HepG2 (cell line): ENCODE measurements at regions not wholly inside any gene's neighbourhood (a gene's known extent, or its start where the extent isn't known, plus 50 kb on each side); places are given as distances from the start of the nearest gene placed in this dataset.
A peak's percentile ranks its signal among the peaks of the same experiment; 100 is the strongest.

Source experiments
- ATAC-seq: fragments of 200-7000 bp; cut with Tn5 transposase; 3 replicates; pipeline ENCODE4 v1.9.1; 2020; ENCODE audit warnings: mild to moderate bottlenecking, moderate library complexity
- BruUV-seq: library from RNA; stranded (reverse); fragments of 400-500 nt; replicated peaks from 2 replicates; lab custom pipeline; 2021; lab: Mats Ljungman, UMichigan
- CTCF ChIA-PET: fragments of 300-600 bp; formaldehyde crosslinking; extraction: SDS; loops from one replicate; lab custom pipeline; 2021; ENCODE audit warnings: low total read pairs, inconsistent platforms, low intra/inter-chr PET ratio; lab: Yijun Ruan, JAX
- POLR2A ChIA-PET: fragments of 350-600 bp; sonication (Branson Sonifier 250); formaldehyde crosslinking; loops from one replicate; lab custom pipeline; 2020; ENCODE audit warnings: antibody characterized with exemption, inconsistent platforms; lab: Yijun Ruan, JAX
- DNase-seq: peaks from one replicate; pipeline ENCODE4 v3.0.0-alpha.2; 2015; ENCODE audit warnings: low spot score
- FAIRE-seq: peaks from 3 replicates; lab custom pipeline; 2011; peaks lifted over from hg19 to GRCh38; lab: Jason Lieb, UNC
- H2AFZ ChIP-seq: one replicate; pipeline ENCODE4 v1.6.1; 2011; ENCODE audit warnings: low read length, inconsistent platforms
- H3K27ac ChIP-seq: fragments of 300-600 bp; 3 replicates; pipeline ENCODE4 v1.8.0; 2011; ENCODE audit warnings: mixed run types, mild to moderate bottlenecking, mixed read lengths, low read length, inconsistent platforms; ENCODE audit not compliant: insufficient read depth; ENCODE audit errors: extremely low read length
- H3K27me3 ChIP-seq, 2 experiments: fragments of 200-600 bp in 1 of 2; 2 replicates in 1 of 2; 3 replicates in 1 of 2; pipeline versions ENCODE4 v1.6.0 to v1.8.0; 2011; ENCODE audit warnings: low read length in 2 of 2, mild to moderate bottlenecking in 2 of 2, moderate library complexity in 2 of 2, inconsistent platforms in 1 of 2; ENCODE audit not compliant: insufficient read depth in 2 of 2, control insufficient read depth in 1 of 2
- H3K36me3 ChIP-seq, 2 experiments: fragments of 200-600 bp in 1 of 2; replicated peaks in 1 of 2; 2 replicates in 1 of 2; 3 replicates in 1 of 2; pipeline versions ENCODE4 v1.5.1 to v1.8.0; 2011; ENCODE audit warnings: low read length in 2 of 2, inconsistent platforms in 1 of 2; ENCODE audit not compliant: insufficient read depth in 2 of 2, control insufficient read depth in 1 of 2
- H3K4me1 ChIP-seq: 2 replicates; pipeline ENCODE4 v1.5.1; 2012; ENCODE audit warnings: low read length, inconsistent platforms; ENCODE audit not compliant: insufficient read depth
- H3K4me2 ChIP-seq: 2 replicates; pipeline ENCODE4 v1.6.0; 2011; ENCODE audit warnings: low read depth, low read length, inconsistent platforms
- H3K4me3 ChIP-seq, 3 experiments: fragments of 200-600 bp in 1 of 3; sonication (generic), shearing (Covaris generic) in 1 of 3; replicated peaks in 1 of 3; 2 replicates each; pipeline ENCODE4 v1.5.1; 2011 to 2016; ENCODE audit warnings: low read length in 3 of 3, inconsistent platforms in 2 of 3, low read depth in 2 of 3, mild to moderate bottlenecking in 2 of 3, control low read depth in 1 of 3, mixed read lengths in 1 of 3; ENCODE audit not compliant: insufficient read depth in 1 of 3
- H3K79me2 ChIP-seq: one replicate; pipeline ENCODE4 v1.6.1; 2011; ENCODE audit warnings: low read length, inconsistent platforms; ENCODE audit not compliant: insufficient read depth
- H3K9ac ChIP-seq: 2 replicates; pipeline ENCODE4 v1.6.0; 2011; ENCODE audit warnings: mild to moderate bottlenecking, low read depth, low read length, inconsistent platforms; ENCODE audit not compliant: insufficient read depth
- H3K9me3 ChIP-seq: 2 replicates; pipeline ENCODE4 v1.5.1; 2012; ENCODE audit warnings: mild to moderate bottlenecking, low read length
- H4K20me1 ChIP-seq: 2 replicates; pipeline ENCODE4 v1.6.0; 2011; ENCODE audit warnings: inconsistent platforms, mild to moderate bottlenecking, low read length, moderate library complexity; ENCODE audit not compliant: insufficient read depth
- ATF7 ChIP-seq, 2 experiments: fragments of 450-650 bp in 1 of 2; sonication (generic) in 1 of 2; formaldehyde crosslinking in 1 of 2; IDR thresholded peaks; 2 replicates each; pipeline versions ENCODE4 v1.4.0 to v1.6.1; 2016 to 2020; ENCODE audit warnings: antibody characterized with exemption in 1 of 2, mild to moderate bottlenecking in 1 of 2, missing genetic modification reagents in 1 of 2
- BCL6 ChIP-seq: IDR thresholded peaks from 2 replicates; pipeline ENCODE4 v1.6.1; 2016; ENCODE audit warnings: missing genetic modification reagents, missing compliant biosample characterization
- CEBPB ChIP-seq: IDR thresholded peaks from 2 replicates; pipeline ENCODE4 v1.6.1; 2011; ENCODE audit warnings: low read depth, low read length, improper control_type of control experiment, borderline replicate concordance
- DR1 ChIP-seq: sonication (generic); formaldehyde crosslinking; IDR thresholded peaks from 2 replicates; pipeline ENCODE4 v1.8.0; 2021; ENCODE audit warnings: mild to moderate bottlenecking, missing genetic modification reagents, inconsistent platforms
- GATA4 ChIP-seq: sonication (generic); IDR thresholded peaks from 2 replicates; pipeline ENCODE4 v1.6.1; 2016; ENCODE audit warnings: antibody characterized with exemption, low read depth, borderline replicate concordance
- ISL2 ChIP-seq: sonication (generic); formaldehyde crosslinking; IDR thresholded peaks from 2 replicates; pipeline ENCODE4 v1.5.0; 2020; ENCODE audit warnings: missing genetic modification reagents
- KDM5B ChIP-seq: sonication (generic); formaldehyde crosslinking; IDR thresholded peaks from 2 replicates; pipeline ENCODE4 v1.4.0; 2020; ENCODE audit warnings: missing genetic modification reagents, mild to moderate bottlenecking, borderline replicate concordance
- SETDB1 ChIP-seq: sonication (generic); formaldehyde crosslinking; IDR thresholded peaks from 2 replicates; pipeline ENCODE4 v1.5.1; 2020; ENCODE audit warnings: missing genetic modification reagents, mild to moderate bottlenecking, borderline replicate concordance
- STAT5B ChIP-seq: sonication (generic); formaldehyde crosslinking; IDR thresholded peaks from 2 replicates; pipeline ENCODE4 v1.4.0; 2020; ENCODE audit warnings: missing genetic modification reagents
- STAT6 ChIP-seq: sonication (generic); formaldehyde crosslinking; IDR thresholded peaks from 2 replicates; pipeline ENCODE4 v1.4.0; 2020; ENCODE audit warnings: missing genetic modification reagents, mild to moderate bottlenecking, borderline replicate concordance
- ZMYM3 ChIP-seq: sonication (generic); formaldehyde crosslinking; IDR thresholded peaks from 2 replicates; pipeline ENCODE4 v1.5.1; 2020; ENCODE audit warnings: mild to moderate bottlenecking, missing genetic modification reagents
- ZNF230 ChIP-seq: sonication (generic); formaldehyde crosslinking; IDR thresholded peaks from 2 replicates; pipeline ENCODE4 v1.4.0; 2020; ENCODE audit warnings: mild to moderate bottlenecking, missing genetic modification reagents
- ZNF362 ChIP-seq: sonication (generic); formaldehyde crosslinking; IDR thresholded peaks from 2 replicates; pipeline ENCODE4 v1.4.0; 2020; ENCODE audit warnings: missing genetic modification reagents, mild to moderate bottlenecking, borderline replicate concordance
- WGBS: methylation state at CpG from one replicate; pipeline ENCODE4 v1.1.6; 2017; ENCODE audit warnings: low lambda C conversion rate; 5-methylcytosine and 5-hydroxymethylcytosine counted together
- in situ Hi-C: cut with HindIII; loops from 2 replicates; pipeline ENCODE4 v1.10.0; 2017; ENCODE audit warnings: low pct_unique_long_range_greater_than_20kb; ENCODE audit not compliant: extremely low pct_ligation_motif_present
- intact Hi-C: fragments of 100-400 bp; cut with micrococcal nuclease; formaldehyde crosslinking; loops from one replicate; pipeline ENCODE4 v1.10.0; 2022; ENCODE audit not compliant: unreplicated experiment
- TF ChIP-seq, protein P1 (sequence below): sonication (generic); formaldehyde crosslinking; IDR thresholded peaks from 2 replicates; pipeline ENCODE4 v1.8.1; 2023; ENCODE audit warnings: missing genetic modification reagents, mild to moderate bottlenecking, borderline replicate concordance

DNA sequence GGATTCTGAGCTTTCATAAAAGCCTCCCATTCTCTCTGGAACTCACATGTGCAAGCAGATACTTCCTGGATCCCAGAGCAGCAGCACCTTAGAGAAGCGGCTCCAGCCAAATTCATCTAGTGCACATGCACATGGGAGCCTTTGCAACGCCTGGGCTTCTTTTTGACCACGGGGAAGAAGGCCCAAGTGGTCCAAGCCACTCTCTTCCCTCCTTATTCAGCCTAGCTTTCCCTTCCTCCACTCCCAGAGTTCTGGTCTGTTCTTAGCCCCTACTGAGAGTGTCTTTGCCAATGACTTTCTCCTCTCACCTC lies 118.7 kb downstream of the ZNF365 start:
- CTCF ChIA-PET: no interaction called here
- no peak for FAIRE-seq
- intact Hi-C loops: loop anchor here (5.0 to 10.0 kb wide), 2 partner anchors 296 to 592 kb away; no protein-coding TSS in a partner anchor
- Histone ChIP-seq H3K9ac (no peak overlapping the region), H3K4me1 (peaks cover 12% of the 10 kb centered on the region), H3K79me2 (no peaks in the 10 kb centered on the region), H3K4me2 (no peak overlapping the region), H2AFZ (no peak overlapping the region), H3K27ac (no peak overlapping the region), H4K20me1 (no peaks in the 10 kb centered on the region), H3K4me3 (no peak overlapping the region), H3K36me3 (no peaks in the 10 kb centered on the region), H3K27me3 (no peaks in the 10 kb centered on the region), H3K9me3 (no peaks in the 10 kb centered on the region)
- in situ Hi-C loops: no loop called here
- POLR2A ChIA-PET: no interaction called here
- ATAC-seq: no peak
- no TSS peak for BruUV-seq
- TF ChIP-seq ZNF362 (CRISPR knock-in tag): no peak
- TF ChIP-seq GATA4: no peak
- TF ChIP-seq SETDB1 (CRISPR knock-in tag): no peak
- TF ChIP-seq ZMYM3: no peak
- TF ChIP-seq ISL2 (CRISPR knock-in tag): no peak
- TF ChIP-seq CEBPB: no peak
- WGBS: 27% methylated on average over 3 of the region's 3 CpGs
- DNase-seq: no peak

DNA sequence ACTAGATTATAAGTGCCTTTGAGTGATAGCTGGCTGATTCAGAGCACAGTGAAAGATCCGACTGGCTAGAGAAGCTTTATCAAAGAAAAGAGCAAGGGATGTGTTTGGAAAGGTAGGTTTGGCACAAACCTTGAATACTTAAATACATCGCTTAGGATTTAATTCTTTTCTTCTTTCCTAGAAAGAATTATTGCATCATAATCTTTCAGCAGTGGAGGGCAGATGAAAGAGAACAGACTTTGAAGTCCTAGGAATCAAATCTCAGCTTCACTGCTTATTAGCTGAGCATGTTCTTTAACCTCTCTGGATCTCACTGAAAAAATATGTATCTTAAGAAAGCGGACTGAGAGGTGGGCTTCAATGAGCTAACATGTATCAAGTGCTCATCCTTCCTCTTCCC lies 122.8 kb downstream of the ZNF365 start:
- Histone ChIP-seq H3K27ac (no peak overlapping the region), H3K4me3 (no peak overlapping the region), H3K4me2 (no peak overlapping the region), H3K36me3 (no peaks in the 10 kb centered on the region), H3K9me3 (no peaks in the 10 kb centered on the region), H3K4me1 (peaks cover 7% of the 10 kb centered on the region), H2AFZ (no peak overlapping the region), H3K27me3 (no peaks in the 10 kb centered on the region; a peak in 1 of 5 replicates), H3K9ac (no peak overlapping the region), H3K79me2 (no peaks in the 10 kb centered on the region)
- in situ Hi-C loops (no loop called here), intact Hi-C loops (loop anchor here (10.0 kb wide), 1 partner anchor 588 kb away; no protein-coding TSS in a partner anchor)
- 13% methylated on average over 3 of the region's 3 CpGs for WGBS
- FAIRE-seq (no peak), ATAC-seq (no peak), DNase-seq (no peak)
- no TSS peak for BruUV-seq
- ChIA-PET CTCF (no interaction called here), POLR2A (no interaction called here)
- TF ChIP-seq STAT6 (CRISPR knock-in tag) (no peak), KDM5B (CRISPR knock-in tag) (no peak), CEBPB (peak; percentile 17; the same call in 1 of the 2 replicates), ATF7 (IDR thresholded peaks at IDR 0.05) (peak; percentile 40; the same call in 1 of the 2 replicates), ATF7 (CRISPR knock-in tag; IDR thresholded peaks at IDR 0.05) (no peak), BCL6 (peak; percentile 55), ZNF230 (CRISPR knock-in tag) (no peak), STAT5B (CRISPR knock-in tag) (no peak), DR1 (CRISPR knock-in tag) (no peak)
- TF ChIP-seq, protein P1, sequence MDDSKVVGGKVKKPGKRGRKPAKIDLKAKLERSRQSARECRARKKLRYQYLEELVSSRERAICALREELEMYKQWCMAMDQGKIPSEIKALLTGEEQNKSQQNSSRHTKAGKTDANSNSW (CRISPR knock-in tag): no peak
- TF ChIP-seq, all 625 proteins: peak for 3
- H4K20me1 ChIP-seq: no peaks in the 10 kb centered on the region
